RWPE2 (cell line): ENCODE measurements at regions not wholly inside any gene's neighbourhood (a gene's known extent, or its start where the extent isn't known, plus 50 kb on each side); places are given as distances from the start of the nearest gene placed in this dataset.

Source experiments
- ATAC-seq: fragments of 200-7000 bp; cut with Tn5 transposase; 3 replicates; pipeline ENCODE4 v1.9.1; 2021; ENCODE audit warnings: low read depth
- DNase-seq: peaks from one replicate; pipeline ENCODE4 v3.0.0-alpha.2; 2020; ENCODE audit warnings: low spot score
- H3K27ac ChIP-seq: fragments of 450-650 bp; 2 replicates; pipeline ENCODE4 v1.5.1; 2017; ENCODE audit warnings: mild to moderate bottlenecking; ENCODE audit not compliant: poor library complexity, severe bottlenecking
- H3K27me3 ChIP-seq: fragments of 250-450 bp; sonication (Bioruptor Pico); 2 replicates; pipeline ENCODE4 v1.5.1; 2021; ENCODE audit warnings: mild to moderate bottlenecking, moderate library complexity; ENCODE audit not compliant: insufficient read depth, poor library complexity, severe bottlenecking
- H3K36me3 ChIP-seq: fragments of 250-450 bp; sonication (Bioruptor Pico); 2 replicates; pipeline ENCODE4 v1.5.1; 2020; ENCODE audit warnings: low read depth, mild to moderate bottlenecking, moderate library complexity
- H3K4me1 ChIP-seq: fragments of 250-450 bp; sonication (Bioruptor Pico); 2 replicates; pipeline ENCODE4 v1.5.1; 2021; ENCODE audit warnings: mild to moderate bottlenecking, moderate library complexity; ENCODE audit not compliant: insufficient read depth, poor library complexity, severe bottlenecking
- H3K4me3 ChIP-seq: fragments of 250-450 bp; sonication (Bioruptor Pico); 2 replicates; pipeline ENCODE4 v1.5.1; 2021; ENCODE audit warnings: mild to moderate bottlenecking, moderate library complexity; ENCODE audit not compliant: severe bottlenecking
- H3K9me3 ChIP-seq: fragments of 250-450 bp; sonication (Bioruptor Pico); 2 replicates; pipeline ENCODE4 v1.5.1; 2021; ENCODE audit warnings: mild to moderate bottlenecking, moderate library complexity; ENCODE audit not compliant: severe bottlenecking
- CTCF ChIP-seq: fragments of 450-650 bp; IDR thresholded peaks from one replicate; pipeline ENCODE4 v1.5.1; 2017; ENCODE audit warnings: mild to moderate bottlenecking, moderate library complexity; ENCODE audit not compliant: poor library complexity, severe bottlenecking

GRCh38 chr3:176399193-176399592 is 798.1 kb downstream of the TBL1XR1 start:
- Histone ChIP-seq H3K4me1 (no peaks in the 10 kb centered on the region), H3K4me3 (no peak overlapping the region), H3K27ac (no peak overlapping the region), H3K27me3 (no peaks in the 10 kb centered on the region), H3K36me3 (no peaks in the 10 kb centered on the region), H3K9me3 (no peaks in the 10 kb centered on the region)
- DNase-seq (no peak), ATAC-seq (no peak)
- no peak for TF ChIP-seq CTCF

DNA sequence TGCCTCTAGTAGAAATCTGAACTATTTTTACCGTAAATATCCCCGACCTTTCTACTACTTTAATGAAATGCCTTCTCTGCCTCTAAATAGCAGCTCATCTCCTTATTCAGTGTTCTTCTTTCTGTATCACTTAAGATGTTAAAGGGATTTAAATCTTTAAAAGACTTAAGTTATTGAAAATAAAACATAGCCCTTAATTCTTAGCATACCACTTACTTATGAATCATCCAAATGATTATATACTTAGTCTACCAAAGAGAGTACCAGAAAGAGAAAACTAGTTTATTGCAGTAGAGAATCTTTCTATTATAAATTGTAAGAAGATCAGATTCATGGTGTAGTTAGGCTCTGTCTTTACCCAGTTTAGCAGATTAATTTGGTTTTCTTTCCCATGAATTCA is 802.0 kb downstream of the TBL1XR1 start:
- Histone ChIP-seq H3K4me3 (no peak overlapping the region), H3K4me1 (no peaks in the 10 kb centered on the region), H3K27ac (no peak overlapping the region), H3K27me3 (no peaks in the 10 kb centered on the region), H3K9me3 (no peaks in the 10 kb centered on the region), H3K36me3 (no peaks in the 10 kb centered on the region)
- TF ChIP-seq CTCF, result no peak
- DNase-seq (no peak), ATAC-seq (no peak)

GRCh38 chr3:176378789-176379188 is 818.5 kb downstream of the TBL1XR1 start:
- no peak overlapping the region for H3K4me3 ChIP-seq
- TF ChIP-seq CTCF, result no peak
- peaks cover 3% of the 10 kb centered on the region for H3K27me3 ChIP-seq
- no peak overlapping the region for H3K27ac ChIP-seq
- DNase-seq (no peak), ATAC-seq (no peak)
- no peaks in the 10 kb centered on the region for H3K4me1 ChIP-seq
- H3K9me3 ChIP-seq, result no peaks in the 10 kb centered on the region
- H3K36me3 ChIP-seq, result no peaks in the 10 kb centered on the region

- no peak for TF ChIP-seq CTCF
- ATAC-seq (no peak), DNase-seq (no peak)
- H3K27ac ChIP-seq, result no peak overlapping the region
- no peaks in the 10 kb centered on the region for H3K4me1 ChIP-seq
- peaks cover 3% of the 10 kb centered on the region for H3K27me3 ChIP-seq
- H3K4me3 ChIP-seq, result no peak overlapping the region
- H3K9me3 ChIP-seq, result no peaks in the 10 kb centered on the region
- no peaks in the 10 kb centered on the region for H3K36me3 ChIP-seq
These were observed 820.8 kb downstream of the TBL1XR1 start for GRCh38 chr3:176376531-176376930.

GRCh38 chr3:176375519-176375918 is 821.8 kb downstream of the TBL1XR1 start:
- ATAC-seq, result no peak
- DNase-seq, result no peak
- no peak for TF ChIP-seq CTCF

More at GRCh38 chr3:176375519-176375918, 821.8 kb downstream of the TBL1XR1 start:
- H3K4me1 ChIP-seq, result no peaks in the 10 kb centered on the region
- no peaks in the 10 kb centered on the region for H3K36me3 ChIP-seq
- no peaks in the 10 kb centered on the region for H3K9me3 ChIP-seq
- no peak overlapping the region for H3K27ac ChIP-seq
- peaks cover 3% of the 10 kb centered on the region for H3K27me3 ChIP-seq
- no peak overlapping the region for H3K4me3 ChIP-seq
